ENCODE measurements at regions not wholly inside any gene's neighbourhood (a gene's known extent, or its start where the extent isn't known, plus 50 kb on each side); places are given as distances from the start of the nearest gene placed in this dataset.
"Not testable (repeated sequence)": the region's sequence is repeated elsewhere in the genome, so short reads cannot be mapped to it uniquely, and the experiment has no call there.

DNA sequence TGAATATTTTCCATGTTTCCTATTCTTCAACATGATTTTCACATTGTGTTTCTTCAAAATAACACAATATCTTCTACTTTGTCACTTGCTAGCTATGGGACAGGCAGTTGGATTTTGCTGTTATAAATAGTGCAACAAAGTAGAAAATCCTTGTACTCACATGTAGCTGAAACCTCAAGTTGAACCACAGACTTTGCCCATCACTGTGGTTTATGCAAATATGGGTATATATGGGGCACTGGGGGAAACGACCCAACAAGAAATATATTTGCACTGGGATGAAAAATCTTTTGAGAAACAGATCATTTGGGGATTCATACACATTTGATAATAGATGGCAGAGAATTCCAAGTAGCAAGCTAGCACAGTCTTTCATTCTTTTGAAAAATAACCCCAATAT lies 486.3 kb upstream of the MAP2 start:
- DNase-seq (ENCODE audit: low read depth, low spot score) = no peak
- in situ Hi-C loops (cut with HindIII; ENCODE audit: low pct_unique_long_range_greater_than_20kb, low sequenced_read_pairs) = no loop called here

DNA sequence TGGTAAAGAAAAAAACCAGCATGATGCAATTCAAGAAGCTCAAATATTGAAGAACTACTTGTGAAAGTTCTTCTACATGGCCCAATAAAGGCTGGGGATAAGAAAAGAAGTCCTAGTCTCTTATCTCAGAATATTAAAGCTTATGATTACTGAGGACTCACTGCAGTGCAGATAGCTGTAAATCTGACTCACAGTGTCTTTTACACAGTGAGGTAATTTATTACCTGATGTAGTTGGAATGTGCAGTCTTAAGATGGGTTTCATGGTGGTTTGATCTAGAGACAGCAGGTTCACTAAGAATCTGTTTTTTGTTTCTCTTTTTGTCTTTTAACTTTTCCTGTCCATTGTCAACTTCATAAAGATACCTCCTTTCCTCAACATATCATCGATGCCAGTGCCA lies 484.0 kb upstream of the MAP2 start:
- in situ Hi-C loops (cut with HindIII; ENCODE audit: low pct_unique_long_range_greater_than_20kb, low sequenced_read_pairs) = no loop called here
- DNase-seq (ENCODE audit: low read depth, low spot score) = no peak

DNA sequence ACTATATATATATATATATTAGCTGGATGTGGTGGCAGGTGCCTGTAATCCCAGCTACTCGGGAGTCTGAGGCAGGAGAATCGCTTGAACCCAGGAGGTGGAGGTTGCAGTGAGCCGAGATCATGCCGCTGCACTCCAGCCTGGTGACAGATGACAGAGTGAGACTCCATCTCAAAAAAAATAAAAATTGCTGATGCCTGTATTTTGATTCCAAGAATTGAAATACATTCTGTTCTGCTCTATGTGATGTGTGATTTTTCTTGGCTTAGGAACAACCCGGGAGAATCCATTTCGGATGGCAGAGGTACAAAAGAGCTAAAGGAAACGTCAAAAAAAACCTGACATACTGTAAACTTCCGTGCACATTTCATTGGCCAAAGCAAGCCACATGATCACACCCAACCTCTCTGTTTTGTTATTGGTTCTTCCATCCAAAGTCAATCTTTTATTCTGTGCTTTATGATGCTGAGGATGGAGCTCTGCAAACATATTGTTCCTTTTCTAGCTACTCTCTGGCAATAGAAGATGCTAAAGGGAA lies 478.1 kb upstream of the MAP2 start:
- in situ Hi-C loops (cut with HindIII; ENCODE audit: low pct_unique_long_range_greater_than_20kb, low sequenced_read_pairs) = no loop called here

DNA sequence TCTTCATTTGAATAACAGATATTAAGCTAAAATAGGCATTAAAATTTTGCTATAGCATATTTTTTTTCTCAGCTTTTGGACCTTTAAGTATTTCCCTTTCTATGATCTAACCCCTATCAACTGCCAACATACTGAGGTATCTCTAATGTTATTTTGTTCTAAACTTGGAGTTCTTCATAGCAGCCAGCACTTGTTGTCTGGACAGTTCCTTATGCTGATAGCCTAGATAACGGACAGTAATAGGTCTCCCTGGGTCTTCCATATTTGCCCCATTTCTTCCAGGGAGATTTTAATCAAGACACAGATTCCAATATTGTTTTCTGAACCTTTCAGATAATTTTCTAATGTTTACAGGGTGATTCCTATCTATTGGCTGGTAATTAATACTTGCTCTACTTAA lies 475.8 kb upstream of the MAP2 start:
- in situ Hi-C loops (cut with HindIII; ENCODE audit: low pct_unique_long_range_greater_than_20kb, low sequenced_read_pairs) = no loop called here
- DNase-seq (ENCODE audit: low read depth, low spot score) = no peak

More for the DNA sequence above, 478.1 kb upstream of the MAP2 start:
- DNase-seq (ENCODE audit: low read depth, low spot score) = no peak

DNA sequence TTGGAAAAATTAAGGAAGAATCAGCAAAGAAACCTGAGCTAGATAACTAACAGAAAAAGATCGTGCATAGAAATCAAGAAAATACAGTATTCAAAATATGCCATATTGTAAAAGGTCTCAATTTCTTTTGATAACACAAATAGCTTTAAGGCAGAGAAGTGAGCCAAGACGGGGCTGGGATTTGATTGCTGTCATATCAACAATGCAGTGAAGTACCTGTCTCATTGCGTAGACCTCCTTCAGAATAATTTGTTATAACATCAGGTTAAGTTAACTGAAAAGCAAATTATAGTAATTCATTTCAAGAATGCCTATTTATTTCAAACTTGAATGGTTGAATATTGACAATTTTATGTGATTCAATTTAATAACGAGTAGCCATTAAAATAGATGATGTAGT lies 453.8 kb upstream of the MAP2 start:
- in situ Hi-C loops (cut with HindIII; ENCODE audit: low pct_unique_long_range_greater_than_20kb, low sequenced_read_pairs) = no loop called here
- DNase-seq (ENCODE audit: low read depth, low spot score) = no peak

DNA sequence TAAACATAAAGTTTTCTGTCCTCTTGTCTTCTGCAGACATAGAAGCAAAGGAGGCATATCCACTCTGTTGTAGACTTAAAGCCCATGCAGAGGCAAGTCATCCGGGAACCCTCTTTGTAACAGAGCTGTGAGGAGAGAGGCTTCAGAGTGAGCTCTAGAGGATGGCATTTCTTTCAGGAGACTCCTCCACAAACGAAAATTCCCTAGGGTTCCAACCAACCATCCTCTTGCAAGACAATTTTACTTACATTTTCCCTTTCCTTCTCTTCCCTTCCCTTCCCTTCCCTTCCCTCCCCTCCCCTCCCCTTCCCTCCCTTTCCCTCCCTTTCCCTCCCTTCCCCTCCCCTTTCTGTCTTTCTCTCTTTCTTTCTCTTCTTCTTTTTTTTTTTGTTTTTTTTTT lies 446.3 kb upstream of the MAP2 start:
- in situ Hi-C loops (cut with HindIII; ENCODE audit: low pct_unique_long_range_greater_than_20kb, low sequenced_read_pairs) = no loop called here
- DNase-seq (ENCODE audit: low read depth, low spot score) = no peak

DNA sequence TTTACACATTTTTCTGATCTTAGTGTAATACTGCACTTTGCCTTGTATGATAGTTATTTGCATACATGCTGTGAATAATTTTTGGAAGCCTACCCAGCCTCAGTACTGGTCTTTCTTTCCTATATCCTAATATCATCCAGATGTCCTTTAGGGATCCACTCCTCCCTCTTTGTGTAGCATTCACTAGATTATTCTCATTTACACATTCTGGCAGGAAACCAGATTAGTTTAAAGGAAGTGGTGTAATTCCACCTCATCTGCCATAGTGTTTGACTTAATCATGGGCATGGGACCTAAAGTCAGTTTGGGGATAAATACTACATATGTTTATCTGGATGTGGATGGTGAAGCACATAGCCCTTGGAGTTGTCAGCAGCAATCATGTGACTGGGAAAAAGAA lies 444.9 kb upstream of the MAP2 start:
- DNase-seq (ENCODE audit: low read depth, low spot score) = no peak
- in situ Hi-C loops (cut with HindIII; ENCODE audit: low pct_unique_long_range_greater_than_20kb, low sequenced_read_pairs) = no loop called here

DNA sequence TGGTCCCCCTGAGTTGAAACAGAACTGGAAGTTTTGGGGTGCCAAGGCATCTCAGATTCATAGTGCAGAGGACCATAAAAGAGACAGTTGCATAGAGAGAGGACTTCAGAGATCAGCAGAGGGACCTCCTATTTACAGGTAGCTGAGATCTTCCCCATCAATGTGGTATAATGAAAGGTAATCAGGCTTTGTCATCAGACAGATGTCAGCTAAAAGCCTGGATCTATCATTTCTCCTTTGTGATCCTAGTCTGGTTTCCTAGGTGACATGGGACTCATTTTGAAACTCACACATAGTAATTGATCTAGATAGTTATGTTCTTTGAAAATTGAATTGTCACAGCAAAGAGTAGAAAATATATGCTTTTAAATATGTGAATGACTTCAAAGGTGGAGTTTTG lies 443.5 kb upstream of the MAP2 start:
- in situ Hi-C loops (cut with HindIII; ENCODE audit: low pct_unique_long_range_greater_than_20kb, low sequenced_read_pairs) = no loop called here
- no peak for DNase-seq (ENCODE audit: low read depth, low spot score)

DNA sequence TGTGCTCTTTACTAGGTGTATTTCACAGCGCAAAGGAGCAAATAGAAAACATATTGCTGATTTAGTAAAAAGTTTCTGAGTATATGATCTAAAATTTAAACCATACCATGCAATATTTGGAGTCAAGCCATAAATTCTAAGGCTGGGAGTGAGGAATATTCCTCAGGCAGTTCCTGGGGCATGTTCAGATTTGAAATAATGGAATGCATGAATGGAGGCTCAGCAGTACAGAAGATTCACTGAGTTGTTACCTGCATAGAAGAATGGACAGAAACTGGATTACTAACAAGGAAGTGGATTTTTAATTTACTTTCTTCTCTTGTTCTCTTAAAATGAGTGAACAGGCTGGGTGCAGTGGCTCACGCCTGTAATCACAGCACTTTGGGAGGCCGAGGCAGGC lies 441.0 kb upstream of the MAP2 start:
- in situ Hi-C loops (cut with HindIII; ENCODE audit: low pct_unique_long_range_greater_than_20kb, low sequenced_read_pairs) = no loop called here
- no peak for DNase-seq (ENCODE audit: low read depth, low spot score)

DNA sequence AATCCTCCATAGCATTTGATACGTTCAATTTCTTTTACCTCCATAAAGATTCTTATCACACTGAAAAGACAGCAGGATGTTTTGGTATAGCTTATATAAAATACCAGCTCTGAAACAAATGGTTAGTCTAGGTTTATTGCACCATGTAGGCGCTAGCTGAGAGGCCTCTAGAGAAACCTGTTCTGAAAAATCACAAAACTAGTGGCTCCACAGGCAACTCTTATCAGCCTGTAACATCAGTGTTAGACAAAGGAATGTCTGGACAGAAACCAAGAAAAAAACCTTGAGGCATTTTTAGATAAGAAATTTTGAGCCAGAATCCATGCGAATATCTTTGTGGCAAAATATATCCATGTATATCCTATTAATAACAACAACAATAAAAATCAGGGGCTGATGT lies 440.4 kb upstream of the MAP2 start:
- in situ Hi-C loops (cut with HindIII; ENCODE audit: low pct_unique_long_range_greater_than_20kb, low sequenced_read_pairs) = no loop called here
- DNase-seq (ENCODE audit: low read depth, low spot score) = no peak

DNA sequence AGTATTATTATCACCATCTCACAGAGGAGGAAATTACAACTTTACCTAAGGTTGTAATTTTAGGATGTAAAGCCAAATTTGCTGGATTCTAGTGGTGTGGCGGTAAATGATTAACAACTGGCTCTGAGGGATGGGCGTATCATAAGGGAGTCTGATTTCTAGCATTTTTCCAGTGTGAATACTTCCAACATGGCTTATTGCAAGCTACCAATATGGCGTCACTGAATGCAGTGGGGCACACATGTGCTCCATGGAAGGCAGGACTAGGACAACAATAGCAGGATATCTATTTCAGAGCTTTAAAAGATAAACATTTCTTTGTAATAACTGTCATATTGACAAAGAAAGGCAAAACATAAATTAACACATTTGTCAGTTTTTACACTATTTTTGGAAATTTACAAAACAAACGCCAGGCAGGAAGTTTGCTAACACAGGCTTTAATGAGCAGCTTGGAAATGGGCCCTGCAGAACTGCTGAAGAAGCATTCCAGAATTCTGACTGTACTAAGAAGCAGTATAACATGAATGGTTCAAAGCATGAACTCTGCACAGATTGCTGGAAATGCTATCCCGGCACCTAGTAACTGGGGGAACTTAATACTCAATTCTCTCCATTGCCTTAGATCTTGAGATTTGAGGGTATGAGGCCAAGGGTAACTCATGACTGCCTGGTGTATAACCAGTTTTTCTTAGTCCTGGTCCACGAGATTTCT lies 439.3 kb upstream of the MAP2 start:
- no peak for DNase-seq (ENCODE audit: low read depth, low spot score)

DNA sequence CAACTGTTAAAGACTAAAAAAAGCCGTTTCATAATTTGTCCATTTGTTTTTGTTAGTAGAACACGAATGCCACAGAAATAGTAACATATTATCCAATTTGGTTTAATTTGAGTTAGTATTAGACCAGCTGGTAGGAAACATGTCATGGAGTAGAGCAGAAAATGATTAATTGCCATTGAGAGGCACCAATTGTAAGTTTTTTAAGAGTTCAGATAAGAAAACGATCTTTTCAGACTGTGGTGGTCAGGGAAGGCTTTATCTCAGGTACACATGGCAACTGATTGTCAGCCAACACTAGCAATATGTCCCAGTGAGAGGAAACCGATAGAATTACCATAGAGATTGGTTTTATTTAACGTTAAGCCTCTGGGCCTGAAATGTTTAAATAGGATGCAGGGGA lies 438.2 kb upstream of the MAP2 start:
- in situ Hi-C loops (cut with HindIII; ENCODE audit: low pct_unique_long_range_greater_than_20kb, low sequenced_read_pairs) = no loop called here
- no peak for DNase-seq (ENCODE audit: low read depth, low spot score)

More for the DNA sequence above, 439.3 kb upstream of the MAP2 start:
- in situ Hi-C loops (cut with HindIII; ENCODE audit: low pct_unique_long_range_greater_than_20kb, low sequenced_read_pairs) = no loop called here

DNA sequence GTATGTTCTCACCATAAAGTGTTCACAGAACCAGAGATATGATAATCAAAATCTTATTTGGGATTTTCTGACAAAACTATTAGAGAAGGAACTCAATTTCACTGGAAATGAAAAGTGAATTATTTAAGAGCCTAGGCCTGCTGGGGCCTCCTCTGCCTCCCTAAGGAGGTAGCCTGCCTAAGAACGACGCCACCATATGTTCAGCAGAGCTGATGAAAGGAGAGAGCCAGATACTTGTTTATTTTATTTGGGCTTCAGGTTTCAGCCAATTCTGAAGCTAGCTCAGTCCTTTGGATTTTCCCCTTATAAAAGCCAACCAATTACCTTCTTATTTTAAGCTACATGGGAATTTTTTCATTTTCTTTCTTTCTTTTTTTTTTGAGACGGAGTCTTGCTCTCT lies 433.1 kb upstream of the MAP2 start:
- in situ Hi-C loops (cut with HindIII; ENCODE audit: low pct_unique_long_range_greater_than_20kb, low sequenced_read_pairs) = no loop called here
- no peak for DNase-seq (ENCODE audit: low read depth, low spot score)

DNA sequence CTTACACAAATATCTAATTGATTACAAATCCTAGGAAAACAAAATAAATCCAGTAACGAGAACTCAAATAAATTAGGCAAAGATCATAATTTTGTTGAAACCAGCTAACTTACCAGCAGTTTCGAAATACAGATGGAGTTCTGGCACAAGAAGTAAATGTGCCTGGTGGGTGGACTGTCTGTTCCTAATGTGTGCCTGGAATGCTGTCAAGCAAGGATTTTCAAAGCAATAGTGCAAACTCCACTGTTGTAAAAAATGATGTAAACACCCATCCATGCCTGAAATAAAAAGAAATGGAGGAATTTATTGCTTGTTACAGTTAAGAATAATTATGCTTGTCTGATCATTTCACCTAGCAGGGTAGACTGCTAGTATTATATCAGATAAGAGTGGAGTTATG lies 423.9 kb upstream of the MAP2 start:
- in situ Hi-C loops (cut with HindIII; ENCODE audit: low pct_unique_long_range_greater_than_20kb, low sequenced_read_pairs) = no loop called here
- no peak for DNase-seq (ENCODE audit: low read depth, low spot score)

DNA sequence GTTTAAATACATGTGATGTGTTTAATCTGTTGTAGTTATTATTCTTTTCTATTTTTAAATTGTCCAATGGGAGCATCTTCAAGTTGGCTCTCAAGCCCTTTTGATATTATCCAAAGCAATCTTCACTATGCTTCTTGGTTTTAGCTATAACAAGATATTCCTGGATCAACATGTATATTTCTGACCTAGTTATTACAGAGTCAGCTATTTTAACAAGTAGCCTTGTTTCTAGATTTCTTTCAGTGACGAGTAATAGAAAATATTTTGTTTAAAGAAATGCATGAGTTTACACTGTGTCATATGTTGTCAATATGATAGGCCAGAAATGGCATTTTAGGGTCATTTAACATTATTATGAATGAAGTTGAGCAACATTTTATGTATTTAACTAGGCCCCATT lies 421.8 kb upstream of the MAP2 start:
- DNase-seq (ENCODE audit: low read depth, low spot score) = no peak
- in situ Hi-C loops (cut with HindIII; ENCODE audit: low pct_unique_long_range_greater_than_20kb, low sequenced_read_pairs) = no loop called here

DNA sequence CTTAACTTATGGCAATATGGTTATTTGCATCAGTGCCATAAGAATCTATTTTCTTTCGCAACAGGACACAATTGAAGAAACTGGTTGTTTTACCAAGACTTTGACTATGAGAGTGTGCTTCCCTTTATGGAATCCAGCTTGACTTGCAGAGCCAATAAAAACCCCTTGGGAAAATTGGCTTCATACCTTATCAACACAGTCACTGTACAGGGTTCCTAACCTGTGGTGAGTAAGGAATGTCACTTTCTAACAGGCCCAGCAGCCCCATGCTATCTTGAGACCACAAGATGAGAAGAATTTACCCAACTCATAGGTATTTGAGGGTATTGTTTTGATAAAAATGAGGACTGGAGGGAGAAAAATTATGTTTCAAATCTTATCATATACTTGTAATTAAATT lies 418.5 kb upstream of the MAP2 start:
- DNase-seq (ENCODE audit: low read depth, low spot score) = no peak
- in situ Hi-C loops (cut with HindIII; ENCODE audit: low pct_unique_long_range_greater_than_20kb, low sequenced_read_pairs) = no loop called here

DNA sequence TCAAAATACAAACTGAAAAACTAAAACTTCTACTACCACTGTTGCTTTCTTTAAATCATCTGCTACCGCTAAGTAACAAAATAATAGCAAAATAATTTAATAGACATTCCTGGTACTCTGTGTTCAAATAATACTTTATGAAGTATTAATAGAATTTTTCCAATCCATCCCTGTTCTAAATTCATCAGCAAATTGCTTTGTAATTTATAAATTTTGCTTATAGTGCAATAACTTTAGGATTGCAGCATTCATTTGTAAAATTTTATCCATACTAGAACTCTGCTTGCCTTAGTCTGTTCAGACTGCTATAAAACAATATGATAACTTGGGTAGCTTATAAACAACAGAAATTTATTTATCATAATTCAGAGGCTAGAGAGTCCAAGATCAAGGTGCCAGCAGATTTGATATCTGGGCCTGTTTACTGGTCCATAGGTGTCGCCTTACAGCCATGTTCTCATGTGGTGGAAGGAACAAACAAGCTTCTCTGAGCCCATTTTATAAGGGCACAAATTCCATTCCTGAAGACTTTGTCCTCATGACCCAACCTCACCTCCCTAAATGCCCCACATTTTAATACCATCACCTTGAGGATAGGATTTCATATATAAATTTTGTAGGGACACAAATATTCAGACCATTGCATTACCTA lies 415.1 kb upstream of the MAP2 start:
- no peak for DNase-seq (ENCODE audit: low read depth, low spot score)
- in situ Hi-C loops (cut with HindIII; ENCODE audit: low pct_unique_long_range_greater_than_20kb, low sequenced_read_pairs) = no loop called here

DNA sequence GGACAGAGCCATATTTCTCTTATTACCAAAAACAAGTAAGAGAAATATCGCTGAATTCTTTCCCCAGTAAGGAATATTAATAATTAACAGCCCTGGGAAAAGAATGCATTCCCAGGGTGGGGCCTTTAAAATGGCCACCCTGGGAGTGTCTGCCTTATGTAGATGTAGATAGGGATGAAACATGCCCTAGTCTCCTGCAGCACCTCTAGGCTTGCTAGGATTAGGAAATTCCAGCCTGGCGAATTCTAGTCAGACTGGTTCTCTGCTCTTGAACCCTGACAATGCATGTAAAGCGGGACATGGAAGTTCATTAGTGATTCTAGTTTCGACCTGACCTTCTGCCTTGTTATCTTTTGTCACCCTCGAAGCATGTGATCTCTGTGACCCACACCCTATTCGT lies 405.2 kb upstream of the MAP2 start:
- DNase-seq (ENCODE audit: low read depth, low spot score); in situ Hi-C loops (cut with HindIII; ENCODE audit: low pct_unique_long_range_greater_than_20kb, low sequenced_read_pairs): not testable (repeated sequence)

DNA sequence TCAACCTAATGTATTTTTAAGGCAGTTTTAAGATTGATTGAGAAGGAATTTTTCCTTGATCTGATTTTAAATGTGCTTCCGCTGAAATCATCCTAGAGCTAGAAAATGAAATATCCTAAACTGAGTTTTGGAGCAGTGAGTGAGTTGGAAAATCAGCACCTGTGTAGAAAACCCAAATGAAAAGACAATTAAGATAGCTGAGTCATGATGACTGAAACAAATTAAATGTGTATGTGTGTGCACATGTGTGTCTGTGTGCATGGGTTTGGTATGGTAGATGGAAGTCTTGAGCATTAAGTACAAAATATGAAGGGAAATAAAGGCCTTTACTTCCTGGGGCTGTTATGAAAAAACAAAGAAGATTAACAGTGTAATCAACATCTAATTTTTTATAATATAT lies 394.6 kb upstream of the MAP2 start:
- no peak for DNase-seq (ENCODE audit: low read depth, low spot score)
- in situ Hi-C loops (cut with HindIII; ENCODE audit: low pct_unique_long_range_greater_than_20kb, low sequenced_read_pairs) = no loop called here

Measured in SK-MEL-5 (cell line).